Hindlimb muscle (tissue), 1 donor: ENCODE measurements at regions not wholly inside any gene's neighbourhood (a gene's known extent, or its start where the extent isn't known, plus 50 kb on each side); places are given as distances from the start of the nearest gene placed in this dataset.

ENCODE experiments used
- DNase-seq: peaks from one replicate; pipeline ENCODE4 v3.0.0-alpha.2; 2013

DNA sequence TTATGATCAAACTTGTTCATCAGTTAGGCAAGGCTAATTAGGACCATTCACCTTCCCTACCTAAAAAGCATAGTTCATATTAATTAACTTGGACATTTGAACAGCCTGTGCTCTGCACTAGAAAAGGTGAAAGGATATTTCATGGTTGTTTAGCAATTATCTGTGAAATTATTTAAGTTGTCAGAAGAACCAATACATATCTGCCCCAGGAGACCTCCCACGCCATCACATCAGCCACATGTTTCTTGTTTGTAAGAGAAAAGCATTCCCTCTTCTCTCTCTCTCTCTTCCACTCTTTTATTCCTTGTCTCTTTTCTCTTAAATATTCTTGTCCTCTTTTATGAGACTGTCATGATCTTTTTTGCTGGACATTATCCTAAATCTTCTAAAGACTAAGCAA is 282.0 kb upstream of the RND3 start:
- no peak for DNase-seq

- DNase-seq: no peak
Measured at GRCh38 chr2:150767991-150768746, 280.7 kb upstream of the RND3 start.

- no peak for DNase-seq
Measured at GRCh38 chr2:150762571-150762970, 275.1 kb upstream of the RND3 start.

- DNase-seq: no peak
Measured at GRCh38 chr2:150759531-150759930, 272.1 kb upstream of the RND3 start.

- DNase-seq: no peak
Measured at GRCh38 chr2:150759106-150759505, 271.6 kb upstream of the RND3 start.

- DNase-seq: no peak
Measured at GRCh38 chr2:150752229-150752628, 264.8 kb upstream of the RND3 start.

DNA sequence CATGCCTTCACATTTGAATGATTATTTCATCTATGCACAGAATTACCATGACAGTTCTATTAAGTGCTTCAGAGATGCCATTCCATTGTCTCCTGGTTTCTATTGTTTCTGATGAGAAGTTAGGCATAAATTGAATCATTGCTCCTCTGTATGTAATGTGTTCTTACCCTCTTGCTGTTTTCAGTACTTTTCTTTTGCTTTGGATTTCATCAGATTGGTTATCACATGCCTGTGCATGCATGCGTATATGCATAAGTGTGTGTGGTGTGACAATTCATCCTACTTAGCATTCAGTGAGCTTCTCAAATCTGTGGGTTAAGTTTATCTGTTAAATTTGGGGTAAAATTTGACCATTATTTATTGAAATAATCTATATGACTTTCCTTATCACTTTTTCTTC is 263.3 kb upstream of the RND3 start:
- no peak for DNase-seq

- no peak for DNase-seq
Measured at GRCh38 chr2:150742094-150742493, 254.6 kb upstream of the RND3 start.

- no peak for DNase-seq
Measured at GRCh38 chr2:150735894-150736498, 248.5 kb upstream of the RND3 start.

- DNase-seq: no peak
Measured at GRCh38 chr2:150733051-150733618, 245.7 kb upstream of the RND3 start.

DNA sequence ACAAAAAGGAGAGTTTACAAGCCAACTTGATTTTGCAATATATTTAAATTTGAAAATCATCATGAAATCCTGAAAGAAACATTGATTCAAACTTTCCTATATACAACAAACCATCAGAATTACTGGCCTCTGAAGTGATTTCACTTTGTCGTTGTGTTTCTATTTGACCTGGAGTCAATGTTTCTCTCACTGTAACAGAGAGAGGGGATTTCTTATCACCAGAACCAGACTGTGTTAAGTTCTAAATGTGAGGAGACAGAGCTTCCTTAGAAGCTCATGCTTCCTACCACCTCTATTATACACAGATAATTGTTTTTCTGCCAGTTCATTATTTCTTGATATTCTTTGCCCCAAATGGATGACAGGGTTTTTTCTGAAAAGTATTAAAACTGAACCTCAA is 245.0 kb upstream of the RND3 start:
- DNase-seq: no peak

GRCh38 chr2:150732064-150732463 is 244.6 kb upstream of the RND3 start:
- DNase-seq: no peak

GRCh38 chr2:150729495-150729955 is 242.1 kb upstream of the RND3 start:
- no peak for DNase-seq

DNA sequence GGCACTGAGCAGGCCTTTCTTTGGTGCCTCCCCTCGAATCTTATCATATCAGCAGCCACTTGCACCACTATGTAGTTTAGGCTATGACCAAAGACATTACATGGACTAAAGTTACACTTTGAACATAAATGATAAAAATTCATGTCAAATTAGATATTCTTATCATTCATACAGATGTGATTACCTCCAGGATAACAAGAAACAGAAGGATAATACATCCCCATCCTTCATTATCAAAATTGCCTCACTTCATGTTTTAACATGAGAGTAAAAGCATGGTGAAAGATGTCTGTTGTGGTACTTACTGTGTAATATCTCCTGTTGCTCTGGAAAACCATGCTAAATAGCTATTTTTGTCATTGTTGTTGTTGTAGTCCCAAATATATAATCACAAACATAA is 230.8 kb upstream of the RND3 start:
- DNase-seq: no peak

DNA sequence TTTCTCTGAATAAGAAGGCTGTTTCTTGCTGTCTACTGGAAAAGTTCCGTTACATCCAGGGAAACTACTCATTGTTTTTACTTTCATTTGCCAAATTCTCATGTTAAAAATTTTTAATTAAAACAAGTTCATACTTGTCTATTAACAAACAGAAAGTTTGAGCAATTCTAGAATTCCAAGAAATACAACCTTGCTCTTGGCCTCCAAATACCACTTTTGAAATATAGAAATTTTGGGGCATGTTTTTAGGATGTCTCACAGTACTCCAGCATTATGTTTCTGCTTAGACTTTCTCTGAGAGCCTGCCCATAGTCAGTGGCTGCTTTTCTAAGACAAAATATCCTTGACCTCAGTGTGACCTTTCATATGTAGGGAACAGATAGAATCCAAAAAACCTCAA is 228.7 kb upstream of the RND3 start:
- no peak for DNase-seq

DNA sequence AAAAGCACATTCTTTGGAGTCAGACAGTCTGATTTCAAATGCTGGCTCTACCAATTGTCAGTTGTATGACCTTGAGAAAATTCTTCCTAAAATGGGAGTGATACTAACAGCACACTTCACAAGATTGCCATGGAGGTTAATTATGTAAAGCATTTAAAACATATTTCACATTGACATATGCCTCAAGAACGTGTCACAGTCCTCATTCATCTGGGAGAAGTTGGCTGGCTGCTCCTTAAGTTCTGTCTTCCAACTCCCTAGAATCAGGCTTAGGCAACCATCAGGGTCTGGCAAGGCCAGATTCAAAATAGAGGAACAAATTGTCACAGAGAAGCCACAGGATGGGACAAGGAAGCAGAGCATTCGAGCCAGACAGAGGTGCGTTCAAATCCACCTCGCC is 228.0 kb upstream of the RND3 start:
- no peak for DNase-seq

DNA sequence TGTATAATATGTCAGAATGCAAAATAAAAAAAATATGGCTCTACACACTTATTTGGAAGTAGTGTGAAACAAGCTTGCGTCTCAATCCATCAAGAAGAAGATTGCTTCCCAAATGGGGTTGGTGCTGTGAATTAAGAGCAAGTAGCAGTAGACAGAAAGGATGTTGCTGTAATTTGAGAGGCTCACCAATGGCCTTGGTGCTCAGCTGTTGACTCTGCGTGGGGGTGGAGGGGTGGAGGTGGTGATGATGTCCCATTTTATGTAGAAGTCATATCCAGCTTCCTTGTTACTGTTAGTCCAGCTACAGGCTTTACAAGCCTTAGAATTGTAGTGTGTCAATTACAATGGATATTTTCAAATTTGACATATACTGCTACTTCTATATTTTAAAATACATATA is 223.4 kb upstream of the RND3 start:
- DNase-seq: no peak

GRCh38 chr2:150710041-150710440 is 222.6 kb upstream of the RND3 start:
- DNase-seq: no peak

GRCh38 chr2:150706561-150706960 is 219.1 kb upstream of the RND3 start:
- no peak for DNase-seq

GRCh38 chr2:150705767-150706166 is 218.3 kb upstream of the RND3 start:
- no peak for DNase-seq

DNA sequence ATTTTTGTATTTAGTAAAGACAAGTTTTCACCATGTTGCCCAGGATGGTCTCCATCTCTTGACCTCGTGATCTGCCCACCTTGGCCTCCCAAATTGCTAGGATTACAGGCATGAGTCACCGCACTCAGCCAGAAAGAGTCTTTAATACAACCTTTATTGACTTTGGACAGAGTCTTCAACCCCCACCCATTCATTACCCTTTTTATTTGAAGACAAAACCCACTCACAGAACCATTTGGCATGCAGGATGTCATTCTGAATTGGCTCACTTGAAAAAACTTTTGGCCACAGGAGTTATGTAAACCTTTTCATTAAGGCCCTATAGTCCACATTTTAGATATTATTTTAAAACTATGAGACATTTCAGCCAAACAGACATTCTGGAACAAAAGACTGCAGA is 217.9 kb upstream of the RND3 start:
- DNase-seq: no peak

DNA sequence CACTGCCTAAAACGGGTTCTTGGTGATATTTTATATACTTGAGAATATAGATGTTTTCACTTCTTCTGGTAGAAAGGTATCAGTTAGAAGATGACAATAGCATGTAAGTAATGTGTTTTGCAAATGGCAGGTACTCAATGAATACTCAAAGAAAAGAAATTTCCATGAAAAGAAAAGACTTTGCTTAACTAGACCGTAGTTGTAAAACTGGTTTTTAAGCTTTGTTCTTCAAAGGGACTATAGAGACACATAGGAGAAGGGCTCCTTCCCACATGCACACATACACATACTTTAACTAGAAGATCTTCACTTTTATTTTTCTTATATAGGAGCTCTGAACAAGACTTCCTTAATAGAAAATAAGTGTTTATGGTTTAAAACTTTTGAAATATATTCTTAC is 215.3 kb upstream of the RND3 start:
- DNase-seq: no peak

DNA sequence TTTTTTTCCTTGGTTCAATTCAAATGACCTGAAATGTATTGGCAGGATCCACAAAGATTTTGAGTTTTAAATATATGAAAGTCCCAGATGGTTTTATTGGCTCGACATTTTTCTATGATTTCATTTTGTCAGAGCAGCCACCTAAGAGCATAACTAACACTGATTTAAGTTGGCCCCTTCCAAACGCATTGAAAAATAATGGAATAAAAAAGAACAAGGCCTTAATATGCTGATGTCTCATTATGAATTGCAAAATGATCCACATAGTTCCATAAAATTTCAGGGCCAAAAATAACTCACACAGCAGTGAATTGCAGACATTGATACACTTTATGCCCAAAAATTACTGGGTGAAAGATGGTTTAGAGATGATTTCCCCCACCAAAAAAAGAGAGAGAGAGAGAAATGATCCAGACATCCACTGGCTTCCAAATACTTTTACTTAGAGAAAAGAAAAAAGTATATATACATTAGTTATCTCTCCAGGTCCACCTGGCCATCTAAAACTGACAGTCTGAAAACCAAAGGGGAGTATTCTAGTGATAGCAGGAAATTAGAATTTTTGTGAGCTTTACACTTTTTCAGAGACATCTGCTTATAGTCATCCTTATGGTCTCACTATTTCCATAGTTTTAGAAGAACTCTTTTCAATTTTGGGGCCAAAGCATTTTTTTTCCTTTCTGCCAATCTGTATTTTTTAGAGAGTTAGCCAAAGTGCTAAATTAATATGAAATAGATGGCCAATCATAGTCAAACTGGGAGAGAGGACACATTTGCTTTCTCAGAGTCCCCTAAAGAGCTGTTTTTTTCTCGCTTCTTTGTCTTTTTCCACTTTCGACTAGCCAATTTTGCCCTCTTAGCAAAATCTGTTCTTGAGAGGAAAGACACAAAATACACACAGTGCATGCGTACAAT is 213.5 kb upstream of the RND3 start:
- DNase-seq: peak; percentile 25
